Osteoblast (primary cell): ENCODE measurements at regions not wholly inside any gene's neighbourhood (a gene's known extent, or its start where the extent isn't known, plus 50 kb on each side); places are given as distances from the start of the nearest gene placed in this dataset.

Experiments
- DNase-seq: peaks from one replicate; pipeline ENCODE4 v3.0.0; 2011; ENCODE audit warnings: low spot score, mixed read lengths; ENCODE audit not compliant: insufficient read length; ENCODE audit errors: missing footprints
- H2AFZ ChIP-seq: 2 replicates; pipeline ENCODE4 v1.6.0; 2011; ENCODE audit warnings: mild to moderate bottlenecking, low read length
- H3K27ac ChIP-seq: 2 replicates; pipeline ENCODE4 v1.5.1; 2011; ENCODE audit warnings: mild to moderate bottlenecking, low read depth, low read length, moderate library complexity
- H3K27me3 ChIP-seq: 2 replicates; pipeline ENCODE4 v1.6.0; 2012; ENCODE audit warnings: mild to moderate bottlenecking, control low read depth, inconsistent platforms, low read length, moderate library complexity; ENCODE audit not compliant: insufficient read depth
- H3K36me3 ChIP-seq: 2 replicates; pipeline ENCODE4 v1.5.1; 2011; ENCODE audit warnings: mild to moderate bottlenecking, low read length, control low read depth, moderate library complexity; ENCODE audit not compliant: insufficient read depth
- H3K4me1 ChIP-seq: 2 replicates; pipeline ENCODE4 v1.5.1; 2011; ENCODE audit warnings: mild to moderate bottlenecking, low read length, control low read depth, moderate library complexity; ENCODE audit not compliant: insufficient read depth
- H3K4me2 ChIP-seq: 2 replicates; pipeline ENCODE4 v1.6.0; 2011; ENCODE audit warnings: mild to moderate bottlenecking, low read length; ENCODE audit not compliant: insufficient read depth
- H3K4me3 ChIP-seq: fragments of 200-600 bp; sonication (generic); 3 replicates; pipeline ENCODE4 v1.5.1; 2012; ENCODE audit warnings: mild to moderate bottlenecking, low read length, inconsistent platforms; ENCODE audit not compliant: insufficient read depth
- H3K79me2 ChIP-seq: 2 replicates; pipeline ENCODE4 v1.6.0; 2012; ENCODE audit warnings: mild to moderate bottlenecking, low read length, control low read depth, inconsistent platforms; ENCODE audit not compliant: insufficient read depth
- H3K9me3 ChIP-seq: 2 replicates; pipeline ENCODE4 v1.5.1; 2011; ENCODE audit warnings: low read depth, low read length, control low read depth
- H4K20me1 ChIP-seq: 2 replicates; pipeline ENCODE4 v1.6.0; 2012; ENCODE audit warnings: mild to moderate bottlenecking, low read length, control low read depth; ENCODE audit not compliant: insufficient read depth
- CTCF ChIP-seq: IDR thresholded peaks from 2 replicates; pipeline ENCODE4 v1.5.1; 2011; ENCODE audit warnings: mild to moderate bottlenecking, low read depth, low read length, moderate library complexity; ENCODE audit errors: extremely low read depth

GRCh38 chr11:15618583-15619032 lies 503.9 kb downstream of the INSC start:
- no peak for DNase-seq
- Histone ChIP-seq H3K79me2 (no peaks in the 10 kb centered on the region), H3K27ac (no peak overlapping the region), H2AFZ (no peak overlapping the region), H3K36me3 (no peaks in the 10 kb centered on the region), H4K20me1 (no peaks in the 10 kb centered on the region), H3K4me3 (no peak overlapping the region), H3K9me3 (no peaks in the 10 kb centered on the region), H3K27me3 (peaks cover 8% of the 10 kb centered on the region), H3K4me2 (no peak overlapping the region), H3K4me1 (no peaks in the 10 kb centered on the region)
- TF ChIP-seq CTCF: no peak

GRCh38 chr11:15621565-15621964 lies 506.8 kb downstream of the INSC start:
- no peak overlapping the region for H3K4me2 ChIP-seq
- no peaks in the 10 kb centered on the region for H3K79me2 ChIP-seq
- DNase-seq: no peak
- H3K27ac ChIP-seq: no peak overlapping the region
- H3K27me3 ChIP-seq: peaks cover 8% of the 10 kb centered on the region
- H2AFZ ChIP-seq: no peak overlapping the region
- H3K4me3 ChIP-seq: no peak overlapping the region
- no peaks in the 10 kb centered on the region for H3K4me1 ChIP-seq
- H4K20me1 ChIP-seq: no peaks in the 10 kb centered on the region
- no peaks in the 10 kb centered on the region for H3K9me3 ChIP-seq
- H3K36me3 ChIP-seq: no peaks in the 10 kb centered on the region
- TF ChIP-seq CTCF: no peak

- no peak for TF ChIP-seq CTCF
- Histone ChIP-seq H3K27ac (no peak overlapping the region), H3K4me1 (no peaks in the 10 kb centered on the region)
Measured at GRCh38 chr11:15622231-15622890, 507.6 kb downstream of the INSC start.

GRCh38 chr11:15624701-15625100 lies 510.0 kb downstream of the INSC start:
- Histone ChIP-seq H3K27me3 (peaks cover 10% of the 10 kb centered on the region), H3K4me2 (no peak overlapping the region), H4K20me1 (no peaks in the 10 kb centered on the region), H3K79me2 (no peaks in the 10 kb centered on the region), H3K4me3 (no peak overlapping the region), H3K27ac (no peak overlapping the region), H3K9me3 (no peaks in the 10 kb centered on the region), H2AFZ (no peak overlapping the region), H3K36me3 (no peaks in the 10 kb centered on the region), H3K4me1 (no peaks in the 10 kb centered on the region)
- no peak for DNase-seq
- no peak for TF ChIP-seq CTCF

More at GRCh38 chr11:15622231-15622890, 507.6 kb downstream of the INSC start:
- Histone ChIP-seq H3K4me3 (no peak overlapping the region), H3K36me3 (no peaks in the 10 kb centered on the region), H3K27me3 (peaks cover 8% of the 10 kb centered on the region), H3K79me2 (no peaks in the 10 kb centered on the region), H3K4me2 (no peak overlapping the region), H2AFZ (no peak overlapping the region), H4K20me1 (no peaks in the 10 kb centered on the region), H3K9me3 (no peaks in the 10 kb centered on the region)
- DNase-seq: no peak
